H1 (cell line): ENCODE measurements at regions not wholly inside any gene's neighbourhood (a gene's known extent, or its start where the extent isn't known, plus 50 kb on each side); places are given as distances from the start of the nearest gene placed in this dataset.

ENCODE experiments used
- CTCF ChIA-PET: fragments of 300-600 bp; sonication (Branson Sonifier 250); formaldehyde crosslinking; loops from one replicate; lab custom pipeline; 2021; ENCODE audit not compliant: partially characterized antibody; lab: Charles Lee
- POLR2A ChIA-PET: fragments of 300-600 bp; sonication (Branson Sonifier 250); formaldehyde crosslinking; loops from one replicate; lab custom pipeline; 2021; ENCODE audit warnings: inconsistent platforms; ENCODE audit not compliant: partially characterized antibody; lab: Charles Lee
- DNase-seq, 2 experiments: peaks; one replicate each; pipeline versions ENCODE4 v3.0.0 to v3.0.0-alpha.2; 2010 to 2022; ENCODE audit warnings: low spot score in 2 of 2, low read depth in 1 of 2, mixed read lengths in 1 of 2
- FAIRE-seq: peaks from 2 replicates; lab custom pipeline; 2011; peaks lifted over from hg19 to GRCh38; lab: Jason Lieb, UNC
- H2AFZ ChIP-seq: 2 replicates; pipeline ENCODE4 v1.8.1; 2012; ENCODE audit warnings: low read length, inconsistent platforms
- H2AK5ac ChIP-seq: 2 replicates; pipeline ENCODE4 v1.6.1; 2013; ENCODE audit warnings: low read depth, low read length
- H2BK120ac ChIP-seq: replicated peaks from 2 replicates; pipeline ENCODE3; 2013; ENCODE audit warnings: low read depth, low read length, inconsistent platforms
- H2BK12ac ChIP-seq: 2 replicates; pipeline ENCODE4 v1.6.1; 2013; ENCODE audit warnings: low read depth, low read length
- H2BK15ac ChIP-seq: 2 replicates; pipeline ENCODE4 v1.6.1; 2013; ENCODE audit warnings: low read length
- H2BK20ac ChIP-seq: 2 replicates; pipeline ENCODE4 v1.6.1; 2013; ENCODE audit warnings: low read length
- H2BK5ac ChIP-seq: 2 replicates; pipeline ENCODE4 v1.6.1; 2013; ENCODE audit warnings: low read depth, low read length
- H3K14ac ChIP-seq: 2 replicates; pipeline ENCODE4 v1.6.1; 2013; ENCODE audit warnings: inconsistent platforms; ENCODE audit not compliant: insufficient read length
- H3K18ac ChIP-seq: 2 replicates; pipeline ENCODE4 v1.6.1; 2013; ENCODE audit warnings: low read length; ENCODE audit errors: extremely low read depth
- H3K23ac ChIP-seq: 2 replicates; pipeline ENCODE4 v1.6.1; 2013; ENCODE audit warnings: inconsistent platforms; ENCODE audit not compliant: insufficient read length
- H3K23me2 ChIP-seq: 2 replicates; pipeline ENCODE4 v1.6.1; 2013; ENCODE audit warnings: low read depth, low read length
- H3K27ac ChIP-seq: 2 replicates; pipeline ENCODE4 v1.6.1; 2011; ENCODE audit warnings: low read depth, low read length, inconsistent platforms
- H3K27me3 ChIP-seq, 4 experiments: replicated peaks in 1 of 4; 1 replicate in 1 of 4; 2 replicates in 3 of 4; pipeline versions ENCODE4 v1.6.1 to v1.8.1; 2011 to 2013; ENCODE audit warnings: low read length in 3 of 4, mild to moderate bottlenecking in 3 of 4, inconsistent platforms in 2 of 4, mixed read lengths in 2 of 4, moderate library complexity in 1 of 4; ENCODE audit not compliant: control insufficient read depth in 3 of 4, insufficient read depth in 3 of 4; ENCODE audit errors: extremely low read depth in 1 of 4
- H3K36me3 ChIP-seq, 4 experiments: 2 replicates each; pipeline versions ENCODE4 v1.6.1 to v1.8.1; 2011 to 2013; ENCODE audit warnings: mild to moderate bottlenecking in 4 of 4, low read length in 3 of 4, moderate library complexity in 2 of 4, control low read depth in 1 of 4, inconsistent platforms in 1 of 4; ENCODE audit not compliant: insufficient read depth in 4 of 4, control insufficient read depth in 2 of 4
- H3K4ac ChIP-seq: replicated peaks from 2 replicates; pipeline ENCODE3; 2013; ENCODE audit warnings: low read length, low read depth, mixed read lengths, inconsistent platforms; ENCODE audit not compliant: insufficient read length
- H3K4me1 ChIP-seq, 4 experiments: replicated peaks in 1 of 4; 1 replicate in 1 of 4; 2 replicates in 3 of 4; pipeline versions ENCODE4 v1.6.1 to v1.8.1; 2011 to 2013; ENCODE audit warnings: low read length in 3 of 4, inconsistent platforms in 2 of 4, mixed read lengths in 1 of 4; ENCODE audit not compliant: insufficient read depth in 4 of 4, control insufficient read depth in 3 of 4
- H3K4me2 ChIP-seq, 2 experiments: 2 replicates each; pipeline versions ENCODE4 v1.6.1 to v1.8.1; 2011 to 2013; ENCODE audit warnings: low read depth in 2 of 2, low read length in 2 of 2, control low read depth in 1 of 2, inconsistent platforms in 1 of 2, mild to moderate bottlenecking in 1 of 2; ENCODE audit not compliant: insufficient read depth in 1 of 2
- H3K4me3 ChIP-seq, 4 experiments: fragments of 200-600, 300-600 bp in 1 of 4; sonication (generic), shearing (Covaris generic), sonication (Bioruptor Twin) in 1 of 4; 2 replicates each; pipeline versions ENCODE4 v1.5.1 to v1.8.1; 2011 to 2016; ENCODE audit warnings: low read length in 4 of 4, low read depth in 3 of 4, control low read depth in 2 of 4, inconsistent platforms in 2 of 4, mild to moderate bottlenecking in 2 of 4, mixed read lengths in 1 of 4, moderate library complexity in 1 of 4; ENCODE audit not compliant: insufficient read depth in 2 of 4; ENCODE audit errors: extremely low read depth in 1 of 4
- H3K56ac ChIP-seq: replicated peaks from 2 replicates; pipeline ENCODE3; 2013; ENCODE audit warnings: low read depth, mild to moderate bottlenecking, mixed read lengths, low read length, inconsistent platforms; ENCODE audit not compliant: insufficient read length
- H3K79me1 ChIP-seq: 2 replicates; pipeline ENCODE4 v1.6.1; 2013; ENCODE audit warnings: low read depth, low read length, control low read depth
- H3K79me2 ChIP-seq, 2 experiments: 2 replicates each; pipeline versions ENCODE4 v1.6.1 to v1.8.1; 2012 to 2013; ENCODE audit warnings: low read length in 2 of 2, mild to moderate bottlenecking in 2 of 2, inconsistent platforms in 1 of 2; ENCODE audit not compliant: insufficient read depth in 2 of 2, control insufficient read depth in 1 of 2
- H3K9ac ChIP-seq, 4 experiments: replicated peaks in 1 of 4; 1 replicate in 1 of 4; 2 replicates in 3 of 4; pipeline versions ENCODE4 v1.6.1 to v1.8.1; 2011 to 2013; ENCODE audit warnings: low read depth in 3 of 4, low read length in 3 of 4, control low read depth in 2 of 4, mild to moderate bottlenecking in 2 of 4, moderate library complexity in 2 of 4, inconsistent platforms in 1 of 4; ENCODE audit errors: extremely low read depth in 1 of 4
- H3K9me3 ChIP-seq, 2 experiments: 2 replicates each; pipeline versions ENCODE4 v1.6.1 to v1.8.1; 2012 to 2013; ENCODE audit warnings: mild to moderate bottlenecking in 2 of 2, moderate library complexity in 2 of 2, control low read depth in 1 of 2, inconsistent platforms in 1 of 2, low read depth in 1 of 2, low read length in 1 of 2, mixed read lengths in 1 of 2; ENCODE audit not compliant: insufficient read depth in 2 of 2
- H4K20me1 ChIP-seq, 2 experiments: replicated peaks in 1 of 2; 2 replicates each; pipeline versions ENCODE3 to v1.8.1; 2011 to 2013; ENCODE audit warnings: inconsistent platforms in 2 of 2, low read length in 2 of 2, mild to moderate bottlenecking in 1 of 2; ENCODE audit not compliant: insufficient read depth in 2 of 2, control insufficient read depth in 1 of 2
- H4K5ac ChIP-seq: 2 replicates; pipeline ENCODE4 v1.6.1; 2013; ENCODE audit warnings: low read length, low read depth, mixed read lengths, inconsistent platforms; ENCODE audit not compliant: insufficient read length
- H4K8ac ChIP-seq: 2 replicates; pipeline ENCODE4 v1.8.0; 2013; ENCODE audit warnings: mild to moderate bottlenecking, moderate library complexity, low read length, inconsistent platforms; ENCODE audit not compliant: insufficient read depth; ENCODE audit errors: extremely low read depth
- H4K91ac ChIP-seq: replicated peaks from 2 replicates; pipeline ENCODE3; 2013; ENCODE audit warnings: low read length, mixed read lengths, inconsistent platforms; ENCODE audit not compliant: insufficient read length
- ATF2 ChIP-seq: IDR thresholded peaks from 2 replicates; pipeline ENCODE4 v1.6.1; 2012; ENCODE audit warnings: low read length, inconsistent platforms
- BRCA1 ChIP-seq: IDR thresholded peaks from 2 replicates; pipeline ENCODE4 v1.6.1; 2012; ENCODE audit warnings: low read depth, low read length, improper control_type of control experiment
- CBX5 ChIP-seq: fragments of 300-800, 300-1000 bp; sonication (generic); IDR thresholded peaks from 2 replicates; pipeline ENCODE4 v1.7.1; 2016; ENCODE audit warnings: antibody characterized with exemption, low read length, low read depth
- EZH2 ChIP-seq: fragments of 200-600 bp; sonication (generic); IDR thresholded peaks from 2 replicates; pipeline ENCODE4 v1.7.1; 2012; ENCODE audit warnings: low read depth, mild to moderate bottlenecking, moderate library complexity, low read length, inconsistent platforms; ENCODE audit not compliant: severe bottlenecking
- GTF2F1 ChIP-seq: IDR thresholded peaks from 2 replicates; pipeline ENCODE4 v1.6.1; 2012; ENCODE audit warnings: low read depth, low read length, improper control_type of control experiment, borderline replicate concordance
- SIX5 ChIP-seq: IDR thresholded peaks from 2 replicates; pipeline ENCODE4 v1.6.1; 2011; ENCODE audit warnings: mild to moderate bottlenecking, low read depth, low read length
- ZNF274 ChIP-seq: IDR thresholded peaks from 2 replicates; pipeline ENCODE4 v1.7.0; 2012; ENCODE audit warnings: low read length, borderline replicate concordance; ENCODE audit errors: extremely low read depth
- WGBS, 2 experiments: shearing (Covaris generic) in 1 of 2; methylation state at CpG; one replicate each; pipeline versions ENCODE4 v1.1.6 to v1.1.7; 2013 to 2015; ENCODE audit warnings: low lambda C conversion rate in 2 of 2, mixed read lengths in 2 of 2, inconsistent platforms in 1 of 2, low coverage in 1 of 2, missing lambda C conversion rate in 1 of 2; ENCODE audit not compliant: insufficient replicate concordance in 2 of 2, insufficient coverage in 1 of 2, insufficient read length in 1 of 2; ENCODE audit errors: extremely low coverage in 1 of 2, missing lambda C conversion rate in 1 of 2; 5-methylcytosine and 5-hydroxymethylcytosine counted together

GRCh38 chr4:117357437-117357836, 272.1 kb upstream of the TRAM1L1 start:
- Histone ChIP-seq H4K8ac (no peak overlapping the region), H3K9ac (no peak overlapping the region), H3K36me3 (no peaks in the 10 kb centered on the region), H2AK5ac (no peak overlapping the region), H2AFZ (no peak overlapping the region), H3K27me3 (no peaks in the 10 kb centered on the region), H3K14ac (no peak overlapping the region), H2BK20ac (no peak overlapping the region), H2BK5ac (no peak overlapping the region), H3K4me2 (no peak overlapping the region), H3K4ac (no peak overlapping the region), H3K56ac (no peak overlapping the region), H3K23me2 (peaks cover 1% of the 10 kb centered on the region; the same call in 1 of the 2 replicates), H3K79me2 (no peaks in the 10 kb centered on the region), H3K79me1 (no peaks in the 10 kb centered on the region), H4K5ac (no peak overlapping the region), H3K27ac (no peak overlapping the region), H3K23ac (no peak overlapping the region), H3K4me1 (no peaks in the 10 kb centered on the region; a peak in 1 of 7 replicates), H2BK120ac (no peak overlapping the region), H4K91ac (no peak overlapping the region), H3K9me3 (no peaks in the 10 kb centered on the region), H2BK15ac (no peak overlapping the region), H2BK12ac (no peak overlapping the region), H3K4me3 (no peak overlapping the region), H4K20me1 (no peaks in the 10 kb centered on the region), H3K18ac (no peak overlapping the region)
- DNase-seq: no peak
- ChIA-PET POLR2A (interaction anchor here (0.6 kb wide), 1 partner anchor 8 kb away, joined by 3 read pairs; no protein-coding TSS in a partner anchor), CTCF (no interaction called here)
- WGBS, 2 experiments: 88% methylated on average over 5 of the region's 5 CpGs; no CpG with 5 or more reads in 1 of the 2 experiments
- FAIRE-seq: no peak
- no peak for TF ChIP-seq CBX5
- no peak for TF ChIP-seq SIX5
- no peak for TF ChIP-seq EZH2
- no peak for TF ChIP-seq ZNF274
- no peak for TF ChIP-seq ATF2
- TF ChIP-seq BRCA1: no peak
- TF ChIP-seq GTF2F1: no peak
